H1 (cell line): ENCODE measurements at regions not wholly inside any gene's neighbourhood (a gene's known extent, or its start where the extent isn't known, plus 50 kb on each side); places are given as distances from the start of the nearest gene placed in this dataset.

Experiments used
- CTCF ChIA-PET: fragments of 300-600 bp; sonication (Branson Sonifier 250); formaldehyde crosslinking; loops from one replicate; lab custom pipeline; 2021; ENCODE audit not compliant: partially characterized antibody; lab: Charles Lee
- POLR2A ChIA-PET: fragments of 300-600 bp; sonication (Branson Sonifier 250); formaldehyde crosslinking; loops from one replicate; lab custom pipeline; 2021; ENCODE audit warnings: inconsistent platforms; ENCODE audit not compliant: partially characterized antibody; lab: Charles Lee
- DNase-seq, 2 experiments: peaks; one replicate each; pipeline versions ENCODE4 v3.0.0 to v3.0.0-alpha.2; 2010 to 2022; ENCODE audit warnings: low spot score in 2 of 2, low read depth in 1 of 2, mixed read lengths in 1 of 2
- FAIRE-seq: peaks from 2 replicates; lab custom pipeline; 2011; peaks lifted over from hg19 to GRCh38; lab: Jason Lieb, UNC
- H2AFZ ChIP-seq: 2 replicates; pipeline ENCODE4 v1.8.1; 2012; ENCODE audit warnings: low read length, inconsistent platforms
- H2AK5ac ChIP-seq: 2 replicates; pipeline ENCODE4 v1.6.1; 2013; ENCODE audit warnings: low read depth, low read length
- H2BK120ac ChIP-seq: replicated peaks from 2 replicates; pipeline ENCODE3; 2013; ENCODE audit warnings: low read depth, low read length, inconsistent platforms
- H2BK12ac ChIP-seq: 2 replicates; pipeline ENCODE4 v1.6.1; 2013; ENCODE audit warnings: low read depth, low read length
- H2BK15ac ChIP-seq: 2 replicates; pipeline ENCODE4 v1.6.1; 2013; ENCODE audit warnings: low read length
- H2BK20ac ChIP-seq: 2 replicates; pipeline ENCODE4 v1.6.1; 2013; ENCODE audit warnings: low read length
- H2BK5ac ChIP-seq: 2 replicates; pipeline ENCODE4 v1.6.1; 2013; ENCODE audit warnings: low read depth, low read length
- H3K14ac ChIP-seq: 2 replicates; pipeline ENCODE4 v1.6.1; 2013; ENCODE audit warnings: inconsistent platforms; ENCODE audit not compliant: insufficient read length
- H3K18ac ChIP-seq: 2 replicates; pipeline ENCODE4 v1.6.1; 2013; ENCODE audit warnings: low read length; ENCODE audit errors: extremely low read depth
- H3K23ac ChIP-seq: 2 replicates; pipeline ENCODE4 v1.6.1; 2013; ENCODE audit warnings: inconsistent platforms; ENCODE audit not compliant: insufficient read length
- H3K23me2 ChIP-seq: 2 replicates; pipeline ENCODE4 v1.6.1; 2013; ENCODE audit warnings: low read depth, low read length
- H3K27ac ChIP-seq: 2 replicates; pipeline ENCODE4 v1.6.1; 2011; ENCODE audit warnings: low read depth, low read length, inconsistent platforms
- H3K27me3 ChIP-seq, 4 experiments: replicated peaks in 1 of 4; 1 replicate in 1 of 4; 2 replicates in 3 of 4; pipeline versions ENCODE4 v1.6.1 to v1.8.1; 2011 to 2013; ENCODE audit warnings: low read length in 3 of 4, mild to moderate bottlenecking in 3 of 4, inconsistent platforms in 2 of 4, mixed read lengths in 2 of 4, moderate library complexity in 1 of 4; ENCODE audit not compliant: control insufficient read depth in 3 of 4, insufficient read depth in 3 of 4; ENCODE audit errors: extremely low read depth in 1 of 4
- H3K36me3 ChIP-seq, 4 experiments: 2 replicates each; pipeline versions ENCODE4 v1.6.1 to v1.8.1; 2011 to 2013; ENCODE audit warnings: mild to moderate bottlenecking in 4 of 4, low read length in 3 of 4, moderate library complexity in 2 of 4, control low read depth in 1 of 4, inconsistent platforms in 1 of 4; ENCODE audit not compliant: insufficient read depth in 4 of 4, control insufficient read depth in 2 of 4
- H3K4ac ChIP-seq: replicated peaks from 2 replicates; pipeline ENCODE3; 2013; ENCODE audit warnings: low read length, low read depth, mixed read lengths, inconsistent platforms; ENCODE audit not compliant: insufficient read length
- H3K4me1 ChIP-seq, 4 experiments: replicated peaks in 1 of 4; 1 replicate in 1 of 4; 2 replicates in 3 of 4; pipeline versions ENCODE4 v1.6.1 to v1.8.1; 2011 to 2013; ENCODE audit warnings: low read length in 3 of 4, inconsistent platforms in 2 of 4, mixed read lengths in 1 of 4; ENCODE audit not compliant: insufficient read depth in 4 of 4, control insufficient read depth in 3 of 4
- H3K4me2 ChIP-seq, 2 experiments: 2 replicates each; pipeline versions ENCODE4 v1.6.1 to v1.8.1; 2011 to 2013; ENCODE audit warnings: low read depth in 2 of 2, low read length in 2 of 2, control low read depth in 1 of 2, inconsistent platforms in 1 of 2, mild to moderate bottlenecking in 1 of 2; ENCODE audit not compliant: insufficient read depth in 1 of 2
- H3K4me3 ChIP-seq, 4 experiments: fragments of 200-600, 300-600 bp in 1 of 4; sonication (generic), shearing (Covaris generic), sonication (Bioruptor Twin) in 1 of 4; 2 replicates each; pipeline versions ENCODE4 v1.5.1 to v1.8.1; 2011 to 2016; ENCODE audit warnings: low read length in 4 of 4, low read depth in 3 of 4, control low read depth in 2 of 4, inconsistent platforms in 2 of 4, mild to moderate bottlenecking in 2 of 4, mixed read lengths in 1 of 4, moderate library complexity in 1 of 4; ENCODE audit not compliant: insufficient read depth in 2 of 4; ENCODE audit errors: extremely low read depth in 1 of 4
- H3K56ac ChIP-seq: replicated peaks from 2 replicates; pipeline ENCODE3; 2013; ENCODE audit warnings: low read depth, mild to moderate bottlenecking, mixed read lengths, low read length, inconsistent platforms; ENCODE audit not compliant: insufficient read length
- H3K79me1 ChIP-seq: 2 replicates; pipeline ENCODE4 v1.6.1; 2013; ENCODE audit warnings: low read depth, low read length, control low read depth
- H3K79me2 ChIP-seq, 2 experiments: 2 replicates each; pipeline versions ENCODE4 v1.6.1 to v1.8.1; 2012 to 2013; ENCODE audit warnings: low read length in 2 of 2, mild to moderate bottlenecking in 2 of 2, inconsistent platforms in 1 of 2; ENCODE audit not compliant: insufficient read depth in 2 of 2, control insufficient read depth in 1 of 2
- H3K9ac ChIP-seq, 4 experiments: replicated peaks in 1 of 4; 1 replicate in 1 of 4; 2 replicates in 3 of 4; pipeline versions ENCODE4 v1.6.1 to v1.8.1; 2011 to 2013; ENCODE audit warnings: low read depth in 3 of 4, low read length in 3 of 4, control low read depth in 2 of 4, mild to moderate bottlenecking in 2 of 4, moderate library complexity in 2 of 4, inconsistent platforms in 1 of 4; ENCODE audit errors: extremely low read depth in 1 of 4
- H3K9me3 ChIP-seq, 2 experiments: 2 replicates each; pipeline versions ENCODE4 v1.6.1 to v1.8.1; 2012 to 2013; ENCODE audit warnings: mild to moderate bottlenecking in 2 of 2, moderate library complexity in 2 of 2, control low read depth in 1 of 2, inconsistent platforms in 1 of 2, low read depth in 1 of 2, low read length in 1 of 2, mixed read lengths in 1 of 2; ENCODE audit not compliant: insufficient read depth in 2 of 2
- H4K20me1 ChIP-seq, 2 experiments: replicated peaks in 1 of 2; 2 replicates each; pipeline versions ENCODE3 to v1.8.1; 2011 to 2013; ENCODE audit warnings: inconsistent platforms in 2 of 2, low read length in 2 of 2, mild to moderate bottlenecking in 1 of 2; ENCODE audit not compliant: insufficient read depth in 2 of 2, control insufficient read depth in 1 of 2
- H4K5ac ChIP-seq: 2 replicates; pipeline ENCODE4 v1.6.1; 2013; ENCODE audit warnings: low read length, low read depth, mixed read lengths, inconsistent platforms; ENCODE audit not compliant: insufficient read length
- H4K8ac ChIP-seq: 2 replicates; pipeline ENCODE4 v1.8.0; 2013; ENCODE audit warnings: mild to moderate bottlenecking, moderate library complexity, low read length, inconsistent platforms; ENCODE audit not compliant: insufficient read depth; ENCODE audit errors: extremely low read depth
- H4K91ac ChIP-seq: replicated peaks from 2 replicates; pipeline ENCODE3; 2013; ENCODE audit warnings: low read length, mixed read lengths, inconsistent platforms; ENCODE audit not compliant: insufficient read length
- ASH2L ChIP-seq: fragments of 200-600, 300-600 bp; sonication (generic); IDR thresholded peaks from one replicate; pipeline ENCODE4 v1.7.1; 2017; ENCODE audit warnings: low read length
- BCL11A ChIP-seq, 2 experiments: IDR thresholded peaks; one replicate each; pipeline ENCODE4 v1.6.1; 2011; ENCODE audit warnings: low read depth in 2 of 2, low read length in 2 of 2, mild to moderate bottlenecking in 2 of 2
- CHD2 ChIP-seq: IDR thresholded peaks from 2 replicates; pipeline ENCODE4 v1.6.1; 2012; ENCODE audit warnings: low read length, improper control_type of control experiment
- CTCF ChIP-seq, 3 experiments: IDR thresholded peaks; 1 replicate in 2 of 3; 2 replicates in 1 of 3; pipeline versions ENCODE4 v1.5.1 to v1.6.1; 2011; ENCODE audit warnings: low read length in 3 of 3, mild to moderate bottlenecking in 3 of 3, inconsistent platforms in 2 of 3, low read depth in 1 of 3, moderate library complexity in 1 of 3; ENCODE audit not compliant: insufficient read depth in 1 of 3; ENCODE audit errors: control extremely low read depth in 1 of 3
- EGR1 ChIP-seq: IDR thresholded peaks from 2 replicates; pipeline ENCODE4 v1.6.1; 2011; ENCODE audit warnings: low read depth, low read length, borderline replicate concordance
- FOSL1 ChIP-seq: IDR thresholded peaks from 2 replicates; pipeline ENCODE4 v1.6.1; 2011; ENCODE audit warnings: mild to moderate bottlenecking, low read depth, low read length, moderate library complexity; ENCODE audit not compliant: insufficient read depth
- KDM1A ChIP-seq: fragments of 200-600, 300-600 bp; sonication (generic); IDR thresholded peaks from 2 replicates; pipeline ENCODE4 v1.7.1; 2016; ENCODE audit warnings: mild to moderate bottlenecking, low read length, borderline replicate concordance
- KDM5A ChIP-seq: fragments of 200-600 bp; IDR thresholded peaks from 2 replicates; pipeline ENCODE4 v1.7.1; 2012; ENCODE audit warnings: mild to moderate bottlenecking, low read length, inconsistent platforms, mixed read lengths
- RAD21 ChIP-seq, 2 experiments: IDR thresholded peaks in 1 of 2; conservative IDR thresholded peaks in 1 of 2; 2 replicates each; pipeline ENCODE4 v1.6.1; 2011; ENCODE audit warnings: low read depth in 2 of 2, low read length in 2 of 2, improper control_type of control experiment in 1 of 2, inconsistent platforms in 1 of 2, mild to moderate bottlenecking in 1 of 2, moderate library complexity in 1 of 2
- TBP ChIP-seq: IDR thresholded peaks from 2 replicates; pipeline ENCODE4 v1.6.1; 2011; ENCODE audit warnings: low read depth, low read length, improper control_type of control experiment
- WGBS, 2 experiments: shearing (Covaris generic) in 1 of 2; methylation state at CpG; one replicate each; pipeline versions ENCODE4 v1.1.6 to v1.1.7; 2013 to 2015; ENCODE audit warnings: low lambda C conversion rate in 2 of 2, mixed read lengths in 2 of 2, inconsistent platforms in 1 of 2, low coverage in 1 of 2, missing lambda C conversion rate in 1 of 2; ENCODE audit not compliant: insufficient replicate concordance in 2 of 2, insufficient coverage in 1 of 2, insufficient read length in 1 of 2; ENCODE audit errors: extremely low coverage in 1 of 2, missing lambda C conversion rate in 1 of 2; 5-methylcytosine and 5-hydroxymethylcytosine counted together

- 91% methylated on average over 11 of the region's 11 CpGs; no CpG with 5 or more reads in 1 of the 2 experiments for WGBS, 2 experiments
- H2BK12ac ChIP-seq, result no peak overlapping the region
- ChIA-PET POLR2A (no interaction called here), CTCF (interaction anchor here (1.0 to 2.1 kb wide), 6 partner anchors 9 to 154 kb away, joined by 3 to 9 read pairs (median 4); no protein-coding TSS in a partner anchor)
- no peak overlapping the region for H3K14ac ChIP-seq
- no peak overlapping the region for H3K23ac ChIP-seq
- H4K20me1 ChIP-seq, result no peaks in the 10 kb centered on the region
- no peaks in the 10 kb centered on the region for H3K27me3 ChIP-seq
- H3K79me2 ChIP-seq, result no peaks in the 10 kb centered on the region
- no peaks in the 10 kb centered on the region for H3K9me3 ChIP-seq
- H2AFZ ChIP-seq, result no peak overlapping the region
- H4K8ac ChIP-seq, result no peak overlapping the region
- H3K23me2 ChIP-seq, result peaks cover 3% of the 10 kb centered on the region; the same call in 1 of the 2 replicates
- H3K36me3 ChIP-seq, result no peaks in the 10 kb centered on the region
- no peak overlapping the region for H2AK5ac ChIP-seq
- H2BK120ac ChIP-seq, result no peak overlapping the region
- H3K18ac ChIP-seq, result no peak overlapping the region
- FAIRE-seq, result no peak
- no peak overlapping the region for H3K56ac ChIP-seq
- H2BK5ac ChIP-seq, result no peak overlapping the region
- H3K27ac ChIP-seq, result no peak overlapping the region
- no peak overlapping the region for H2BK20ac ChIP-seq
- TF ChIP-seq EGR1 (no peak), ASH2L (no peak), KDM5A (no peak), RAD21 (IDR thresholded peaks at IDR 0.05 in 1 of 2, conservative IDR thresholded peaks at IDR 0.05 in 1 of 2; ENCODE audit: low read depth in 2 of 2, low read length in 2 of 2) (no peak), BCL11A (IDR thresholded peaks at IDR 0.05; ENCODE audit: low read depth in 2 of 2, low read length in 2 of 2) (no peak), CHD2 (no peak), KDM1A (no peak), CTCF (IDR thresholded peaks at IDR 0.05; ENCODE audit: control extremely low read depth in 1 of 3, insufficient read depth in 1 of 3, low read depth in 1 of 3, low read length in 3 of 3) (no peak), FOSL1 (no peak), TBP (no peak)
- no peaks in the 10 kb centered on the region; a peak in 1 of 7 replicates for H3K4me1 ChIP-seq
- H3K4me3 ChIP-seq, result no peak overlapping the region
- no peak overlapping the region for H3K4ac ChIP-seq
- H2BK15ac ChIP-seq, result no peak overlapping the region
- no peak overlapping the region for H3K4me2 ChIP-seq
- H4K91ac ChIP-seq, result no peak overlapping the region
- DNase-seq, result no peak
- H4K5ac ChIP-seq, result no peak overlapping the region
- no peak overlapping the region for H3K9ac ChIP-seq
- H3K79me1 ChIP-seq, result no peaks in the 10 kb centered on the region
Measured at GRCh38 chr18:47602273-47602897, 328.1 kb downstream of the SMAD2 start.
